GM12865 (cell line): ENCODE measurements at regions not wholly inside any gene's neighbourhood (a gene's known extent, or its start where the extent isn't known, plus 50 kb on each side); places are given as distances from the start of the nearest gene placed in this dataset.
A peak's percentile ranks its signal among the peaks of the same experiment; 100 is the strongest.

Experiments
- DNase-seq: peaks from one replicate; pipeline ENCODE4 v3.0.0; 2010; ENCODE audit warnings: low read depth
- H3K4me3 ChIP-seq: 2 replicates; pipeline ENCODE4 v1.5.1; 2011; ENCODE audit warnings: mild to moderate bottlenecking, low read depth, low read length, control low read depth
- TF ChIP-seq, protein P1 (sequence below): IDR thresholded peaks from 2 replicates; pipeline ENCODE4 v1.5.1; 2011; ENCODE audit warnings: low read length, control low read depth, low read depth, inconsistent platforms; ENCODE audit not compliant: insufficient read depth; ENCODE audit errors: missing control alignments

DNA sequence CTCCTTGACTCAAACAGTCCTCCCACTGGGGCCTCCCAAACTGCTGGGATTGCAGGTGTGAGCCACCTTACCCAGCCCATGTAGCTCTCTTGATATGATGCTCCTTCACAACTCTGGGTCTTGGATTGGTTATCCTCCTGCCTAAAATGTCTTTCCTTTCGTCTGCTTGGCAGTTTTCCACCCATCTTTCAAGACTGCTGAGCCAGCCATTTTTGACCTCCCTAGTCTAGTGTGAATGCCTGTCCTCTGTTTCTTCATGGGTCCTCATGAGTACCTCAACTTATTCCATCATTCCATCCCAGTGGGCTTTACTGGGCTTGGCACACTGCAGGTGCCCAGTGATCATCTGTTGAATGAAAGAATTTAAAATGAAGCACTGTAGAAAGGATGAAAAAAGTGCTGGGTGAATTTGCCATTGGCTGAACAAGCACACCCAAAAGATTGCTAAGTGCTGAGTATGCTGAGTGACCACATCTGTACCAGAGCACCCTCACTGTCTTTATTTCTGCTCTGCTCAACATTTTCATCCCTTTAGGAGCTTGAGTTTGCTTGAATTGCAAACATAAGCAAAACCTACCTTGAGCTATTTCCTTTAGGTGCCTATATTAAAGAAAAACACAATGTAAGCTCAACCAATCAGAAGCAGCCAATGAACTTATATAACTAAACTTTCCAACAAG, 84.8 kb upstream of the FAM169A start:
- TF ChIP-seq, protein P1, sequence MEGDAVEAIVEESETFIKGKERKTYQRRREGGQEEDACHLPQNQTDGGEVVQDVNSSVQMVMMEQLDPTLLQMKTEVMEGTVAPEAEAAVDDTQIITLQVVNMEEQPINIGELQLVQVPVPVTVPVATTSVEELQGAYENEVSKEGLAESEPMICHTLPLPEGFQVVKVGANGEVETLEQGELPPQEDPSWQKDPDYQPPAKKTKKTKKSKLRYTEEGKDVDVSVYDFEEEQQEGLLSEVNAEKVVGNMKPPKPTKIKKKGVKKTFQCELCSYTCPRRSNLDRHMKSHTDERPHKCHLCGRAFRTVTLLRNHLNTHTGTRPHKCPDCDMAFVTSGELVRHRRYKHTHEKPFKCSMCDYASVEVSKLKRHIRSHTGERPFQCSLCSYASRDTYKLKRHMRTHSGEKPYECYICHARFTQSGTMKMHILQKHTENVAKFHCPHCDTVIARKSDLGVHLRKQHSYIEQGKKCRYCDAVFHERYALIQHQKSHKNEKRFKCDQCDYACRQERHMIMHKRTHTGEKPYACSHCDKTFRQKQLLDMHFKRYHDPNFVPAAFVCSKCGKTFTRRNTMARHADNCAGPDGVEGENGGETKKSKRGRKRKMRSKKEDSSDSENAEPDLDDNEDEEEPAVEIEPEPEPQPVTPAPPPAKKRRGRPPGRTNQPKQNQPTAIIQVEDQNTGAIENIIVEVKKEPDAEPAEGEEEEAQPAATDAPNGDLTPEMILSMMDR, result no peak
- H3K4me3 ChIP-seq, result no peak overlapping the region
- no peak for DNase-seq

DNA sequence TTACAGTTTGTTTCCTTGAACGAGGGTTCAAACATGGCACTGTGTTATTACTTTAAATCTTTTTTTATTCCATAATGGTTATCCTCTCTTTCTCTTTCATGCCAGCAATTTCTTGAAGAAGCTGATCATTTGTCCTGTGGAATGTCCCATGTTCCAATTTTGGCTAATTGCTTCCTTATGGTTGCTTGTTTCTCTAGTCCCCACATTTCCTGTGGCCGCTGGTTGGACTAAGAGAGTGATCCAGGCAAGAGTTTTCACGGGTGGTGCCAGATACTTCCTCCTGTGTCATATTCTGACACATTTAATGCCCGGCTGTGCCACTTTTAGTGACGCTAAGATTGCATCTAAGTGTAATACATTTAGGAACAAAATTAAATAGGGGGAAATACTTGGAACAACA, 83.8 kb upstream of the FAM169A start:
- no peak overlapping the region for H3K4me3 ChIP-seq
- TF ChIP-seq, protein P1, result no peak
- no peak for DNase-seq

DNA sequence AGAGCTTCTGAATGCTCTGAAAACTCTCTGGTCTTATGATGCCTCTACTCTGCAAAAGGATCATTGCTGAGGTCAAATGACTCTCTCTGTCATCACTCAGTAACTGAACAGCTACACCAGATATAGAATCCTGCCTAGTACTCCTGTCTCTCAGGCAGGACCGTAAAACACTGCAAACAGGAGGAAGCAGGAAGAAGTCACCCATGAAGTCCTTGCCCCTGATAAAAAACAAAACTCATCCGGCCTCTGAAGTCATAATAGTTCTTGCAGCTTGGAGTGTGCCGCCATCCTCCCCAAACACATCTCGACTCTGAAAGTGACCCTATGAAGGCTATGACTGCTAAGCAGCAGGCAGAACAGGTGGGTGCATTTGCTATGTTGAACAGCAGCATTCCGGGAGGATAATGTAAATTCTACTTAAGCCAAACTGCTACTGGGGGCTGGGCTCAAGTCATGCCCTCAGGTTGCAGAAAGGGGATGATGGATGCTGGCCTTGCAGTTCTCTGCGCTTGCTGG, 81.9 kb upstream of the FAM169A start:
- H3K4me3 ChIP-seq, result no peak overlapping the region
- TF ChIP-seq, protein P1, result no peak
- no peak for DNase-seq

DNA sequence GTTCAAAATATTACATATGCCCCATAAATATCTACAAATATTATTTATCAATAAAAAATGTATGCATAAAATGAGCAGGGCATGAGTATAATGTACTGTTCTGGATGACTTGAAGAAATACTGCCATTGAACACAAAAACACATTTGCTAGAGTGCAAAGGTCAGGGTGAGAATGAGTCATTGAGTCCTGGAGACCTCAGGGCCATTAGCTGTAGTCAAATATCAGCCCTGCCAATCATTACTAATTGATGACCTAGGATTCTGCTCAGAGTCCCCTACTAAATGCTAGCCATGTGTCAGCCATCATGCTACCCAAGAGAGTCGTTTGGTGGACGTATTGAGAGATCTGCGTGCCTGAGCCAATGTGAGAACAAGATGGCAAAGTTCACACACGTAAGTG, 80.3 kb upstream of the FAM169A start:
- TF ChIP-seq, protein P1, result no peak
- no peak for DNase-seq
- no peak overlapping the region for H3K4me3 ChIP-seq

DNA sequence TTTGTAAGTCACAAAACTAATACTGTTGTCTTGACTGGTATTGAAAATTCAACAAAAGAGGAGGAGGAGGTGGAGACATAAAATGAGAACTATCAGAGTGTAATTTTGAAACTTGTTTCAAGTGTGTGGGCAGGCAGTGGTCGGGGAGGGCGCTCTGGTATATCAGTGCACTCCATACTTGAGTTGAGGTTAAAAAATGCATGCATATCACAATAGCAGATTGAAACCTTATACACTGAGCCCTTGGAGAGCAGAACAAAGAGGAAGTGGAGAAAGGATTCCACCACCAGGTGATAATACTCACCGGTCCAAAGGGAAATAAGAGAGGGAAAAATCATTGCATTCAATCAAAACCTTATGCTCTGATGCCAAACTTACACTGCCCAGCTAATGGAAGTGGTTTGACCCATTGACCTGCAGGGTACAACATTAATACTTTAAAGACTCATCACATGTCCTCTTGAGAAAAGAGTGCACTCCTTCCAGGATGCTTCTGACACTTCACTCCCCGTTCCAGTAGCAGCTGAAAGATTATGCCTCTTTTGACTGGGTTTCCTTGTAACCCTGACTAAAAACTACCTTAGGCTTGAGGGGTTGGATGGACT, 79.5 kb upstream of the FAM169A start:
- peak; percentile 48 for DNase-seq
- H3K4me3 ChIP-seq, result no peak overlapping the region
- TF ChIP-seq, protein P1, result no peak

DNA sequence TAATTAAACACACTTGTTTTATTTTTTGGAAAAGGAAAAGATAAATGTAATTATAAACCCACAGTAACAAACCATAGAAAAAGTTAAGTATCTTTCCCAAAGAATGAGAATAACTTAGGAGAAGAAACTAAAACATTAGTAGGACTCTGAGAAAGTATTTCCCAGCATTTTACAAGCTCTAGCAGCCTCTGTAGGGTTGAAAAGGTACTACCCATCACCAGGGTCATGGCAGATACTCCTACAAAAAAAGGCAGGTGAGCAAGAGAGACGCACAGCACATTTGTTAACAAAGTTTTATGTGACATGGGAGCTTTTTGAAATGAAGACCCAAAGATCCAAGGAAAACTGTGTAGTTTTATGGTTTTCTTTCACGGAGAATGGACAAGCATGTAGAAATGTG, 77.7 kb upstream of the FAM169A start:
- DNase-seq, result no peak
- TF ChIP-seq, protein P1, result peak; percentile 6
- no peak overlapping the region for H3K4me3 ChIP-seq
